ENCODE measurements at regions not wholly inside any gene's neighbourhood (a gene's known extent, or its start where the extent isn't known, plus 50 kb on each side); places are given as distances from the start of the nearest gene placed in this dataset.

DNA sequence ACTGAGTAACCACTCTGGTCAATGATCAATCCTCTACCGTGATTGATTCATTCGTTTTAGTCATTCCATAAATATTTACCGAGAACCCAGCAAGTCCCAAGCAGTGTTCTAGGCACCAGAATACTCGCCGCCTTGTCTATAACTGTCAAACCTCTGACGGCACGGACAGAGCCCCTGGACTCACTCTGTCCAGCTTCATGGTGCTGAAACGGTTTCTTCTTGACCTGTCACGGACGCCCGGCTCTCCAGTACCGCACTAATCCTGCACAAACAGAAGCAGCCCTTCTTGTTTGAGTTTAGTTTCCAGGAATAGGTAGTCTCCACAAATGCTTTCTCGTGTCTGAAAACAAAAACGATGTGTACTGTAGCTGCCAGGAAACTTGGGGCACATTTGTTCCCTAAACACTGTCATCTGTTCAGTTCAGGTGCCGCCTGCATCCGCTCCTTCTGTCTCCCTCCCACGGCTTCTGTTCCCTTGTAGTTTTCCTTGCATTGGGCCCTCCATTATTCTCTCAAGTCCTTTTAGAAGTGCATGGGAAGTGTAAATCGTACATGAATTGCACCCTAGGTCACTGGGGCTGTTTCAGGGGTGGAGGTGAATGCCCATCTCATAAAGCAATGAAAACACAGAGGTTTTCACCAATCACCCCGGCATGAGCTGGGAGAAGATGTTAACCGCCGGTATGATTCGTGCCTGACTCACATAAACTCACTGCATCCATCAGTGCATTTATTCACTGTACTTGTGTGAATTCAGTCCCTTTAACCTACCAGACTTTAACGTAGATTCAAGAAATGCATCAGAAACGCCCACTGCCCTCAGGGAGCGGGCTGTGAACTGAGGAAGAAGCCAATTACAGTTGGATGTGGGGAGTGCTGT, 209.3 kb upstream of the CDH4 start:
- Histone ChIP-seq H3K9ac (ENCODE audit: low read length in 3 of 3) (no peak overlapping the region), H3K4me3 (ENCODE audit: low read length in 3 of 3) (no peak overlapping the region), H3K27me3 (ENCODE audit: control insufficient read depth, insufficient read depth, low read length) (no peaks in the 10 kb centered on the region), H3K36me3 (ENCODE audit: control insufficient read depth in 2 of 3, insufficient read depth in 3 of 3, low read length in 3 of 3) (no peaks in the 10 kb centered on the region), H3K9me3 (ENCODE audit: control insufficient read depth in 2 of 3, insufficient read depth in 1 of 3, low read length in 3 of 3) (no peaks in the 10 kb centered on the region), H3K4me1 (ENCODE audit: control insufficient read depth in 2 of 3, insufficient read depth in 2 of 3, low read depth in 1 of 3, low read length in 3 of 3) (no peaks in the 10 kb centered on the region), H3K27ac (ENCODE audit: low read depth in 2 of 2, low read length in 2 of 2) (no peak overlapping the region)
- FAIRE-seq, result no peak
- intact Hi-C loops (cut with DNase I), result no loop called here
- TF ChIP-seq, protein P1, sequence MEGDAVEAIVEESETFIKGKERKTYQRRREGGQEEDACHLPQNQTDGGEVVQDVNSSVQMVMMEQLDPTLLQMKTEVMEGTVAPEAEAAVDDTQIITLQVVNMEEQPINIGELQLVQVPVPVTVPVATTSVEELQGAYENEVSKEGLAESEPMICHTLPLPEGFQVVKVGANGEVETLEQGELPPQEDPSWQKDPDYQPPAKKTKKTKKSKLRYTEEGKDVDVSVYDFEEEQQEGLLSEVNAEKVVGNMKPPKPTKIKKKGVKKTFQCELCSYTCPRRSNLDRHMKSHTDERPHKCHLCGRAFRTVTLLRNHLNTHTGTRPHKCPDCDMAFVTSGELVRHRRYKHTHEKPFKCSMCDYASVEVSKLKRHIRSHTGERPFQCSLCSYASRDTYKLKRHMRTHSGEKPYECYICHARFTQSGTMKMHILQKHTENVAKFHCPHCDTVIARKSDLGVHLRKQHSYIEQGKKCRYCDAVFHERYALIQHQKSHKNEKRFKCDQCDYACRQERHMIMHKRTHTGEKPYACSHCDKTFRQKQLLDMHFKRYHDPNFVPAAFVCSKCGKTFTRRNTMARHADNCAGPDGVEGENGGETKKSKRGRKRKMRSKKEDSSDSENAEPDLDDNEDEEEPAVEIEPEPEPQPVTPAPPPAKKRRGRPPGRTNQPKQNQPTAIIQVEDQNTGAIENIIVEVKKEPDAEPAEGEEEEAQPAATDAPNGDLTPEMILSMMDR (IDR thresholded peaks at IDR 0.05; ENCODE audit: borderline replicate concordance, extremely low read depth, insufficient read depth), result no peak
- peak in 3 of 5 donors; percentile 15 to 46 (median 39) for DNase-seq

GRCh38 chr20:61043681-61044080, 208.4 kb upstream of the CDH4 start:
- FAIRE-seq (no peak), DNase-seq (no peak)
- H3K27ac ChIP-seq (ENCODE audit: low read depth in 2 of 2, low read length in 2 of 2), result no peak overlapping the region
- TF ChIP-seq, protein P1 (IDR thresholded peaks at IDR 0.05; ENCODE audit: borderline replicate concordance, extremely low read depth, insufficient read depth), result no peak
- intact Hi-C loops (cut with DNase I), result no loop called here
- H3K4me3 ChIP-seq (ENCODE audit: low read length in 3 of 3), result no peak overlapping the region
- no peaks in the 10 kb centered on the region for H3K36me3 ChIP-seq (ENCODE audit: control insufficient read depth in 2 of 3, insufficient read depth in 3 of 3, low read length in 3 of 3)
- H3K4me1 ChIP-seq (ENCODE audit: control insufficient read depth in 2 of 3, insufficient read depth in 2 of 3, low read depth in 1 of 3, low read length in 3 of 3), result no peaks in the 10 kb centered on the region
- no peaks in the 10 kb centered on the region for H3K27me3 ChIP-seq (ENCODE audit: control insufficient read depth, insufficient read depth, low read length)
- H3K9ac ChIP-seq (ENCODE audit: low read length in 3 of 3), result no peak overlapping the region
- no peaks in the 10 kb centered on the region for H3K9me3 ChIP-seq (ENCODE audit: control insufficient read depth in 2 of 3, insufficient read depth in 1 of 3, low read length in 3 of 3)

- TF ChIP-seq, protein P1 (IDR thresholded peaks at IDR 0.05; ENCODE audit: borderline replicate concordance, extremely low read depth, insufficient read depth), result no peak
- Histone ChIP-seq H3K9me3 (ENCODE audit: control insufficient read depth in 2 of 3, insufficient read depth in 1 of 3, low read length in 3 of 3) (no peaks in the 10 kb centered on the region), H3K27me3 (ENCODE audit: control insufficient read depth, insufficient read depth, low read length) (no peaks in the 10 kb centered on the region), H3K27ac (ENCODE audit: low read depth in 2 of 2, low read length in 2 of 2) (no peak overlapping the region), H3K4me1 (ENCODE audit: control insufficient read depth in 2 of 3, insufficient read depth in 2 of 3, low read depth in 1 of 3, low read length in 3 of 3) (no peaks in the 10 kb centered on the region), H3K36me3 (ENCODE audit: control insufficient read depth in 2 of 3, insufficient read depth in 3 of 3, low read length in 3 of 3) (no peaks in the 10 kb centered on the region), H3K4me3 (ENCODE audit: low read length in 3 of 3) (no peak overlapping the region), H3K9ac (ENCODE audit: low read length in 3 of 3) (no peak overlapping the region)
- intact Hi-C loops (cut with DNase I), result no loop called here
- DNase-seq (no peak), FAIRE-seq (no peak)
Observed at GRCh38 chr20:61044499-61044898, 207.6 kb upstream of the CDH4 start.

Measured in kidney (tissue), 13 donors.